ENCODE measurements at regions not wholly inside any gene's neighbourhood (a gene's known extent, or its start where the extent isn't known, plus 50 kb on each side); places are given as distances from the start of the nearest gene placed in this dataset.
"Not testable (repeated sequence)": the region's sequence is repeated elsewhere in the genome, so short reads cannot be mapped to it uniquely, and the experiment has no call there.

DNA sequence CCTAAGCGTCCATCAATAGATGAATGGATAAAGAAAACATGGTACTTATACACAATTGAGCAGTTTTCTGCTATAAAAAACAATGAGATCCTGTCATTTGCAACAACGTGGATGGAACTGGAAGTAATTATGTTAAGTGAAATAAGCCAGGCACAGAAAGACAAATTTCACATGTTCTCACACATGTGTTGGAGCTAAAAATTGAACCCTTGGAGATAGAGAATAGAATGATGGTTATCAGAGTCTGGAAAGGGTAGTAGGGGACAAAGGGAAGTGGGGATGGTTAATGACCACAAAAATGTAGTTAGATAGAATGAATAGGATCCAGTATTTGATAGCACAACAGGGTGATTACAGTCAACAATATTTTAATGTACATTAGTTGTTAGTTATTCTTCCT is 1033.5 kb downstream of the HACE1 start:
- in situ Hi-C loops (cut with HindIII; ENCODE audit: low sequenced_read_pairs): no loop called here

DNA sequence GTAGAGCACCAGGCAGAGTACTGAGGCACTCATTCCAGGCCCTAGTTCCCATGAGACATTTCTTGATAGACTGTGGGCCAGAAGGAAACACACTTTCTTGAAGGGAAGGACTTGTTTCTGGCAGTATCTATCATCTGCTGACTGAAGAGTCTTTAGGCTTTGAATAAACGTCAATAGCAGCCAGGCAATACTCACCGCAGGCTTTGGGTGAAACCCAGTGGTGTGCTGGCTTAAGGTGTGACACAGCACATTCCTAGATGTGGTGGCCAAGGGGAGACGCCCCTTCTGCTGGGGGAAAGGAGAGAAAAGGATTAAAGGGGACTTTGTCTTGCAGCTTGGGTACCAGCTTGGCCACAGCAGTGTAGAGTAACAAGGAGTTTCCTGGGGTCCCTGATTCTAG is 1039.6 kb downstream of the HACE1 start:
- in situ Hi-C loops (cut with HindIII; ENCODE audit: low sequenced_read_pairs): no loop called here

DNA sequence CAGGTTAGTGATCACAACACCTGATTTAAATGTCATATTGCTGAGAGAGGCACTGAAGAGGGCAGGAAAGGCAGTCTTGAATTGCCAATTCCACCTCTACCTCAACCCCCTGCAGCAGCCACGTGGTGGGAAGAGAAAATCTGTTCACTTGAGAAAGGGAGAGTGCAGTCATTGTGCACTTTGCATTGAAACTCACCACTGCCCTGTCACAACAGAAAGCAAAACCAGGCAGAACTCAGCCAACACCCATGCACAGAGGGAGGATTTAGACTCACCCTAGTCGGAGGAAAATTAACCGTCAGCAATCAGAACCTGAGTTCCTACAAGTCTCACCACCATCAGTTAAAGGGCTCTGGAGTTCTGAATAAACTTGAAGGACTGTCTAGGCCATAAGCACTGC is 1040.2 kb downstream of the HACE1 start:
- in situ Hi-C loops (cut with HindIII; ENCODE audit: low sequenced_read_pairs): no loop called here

DNA sequence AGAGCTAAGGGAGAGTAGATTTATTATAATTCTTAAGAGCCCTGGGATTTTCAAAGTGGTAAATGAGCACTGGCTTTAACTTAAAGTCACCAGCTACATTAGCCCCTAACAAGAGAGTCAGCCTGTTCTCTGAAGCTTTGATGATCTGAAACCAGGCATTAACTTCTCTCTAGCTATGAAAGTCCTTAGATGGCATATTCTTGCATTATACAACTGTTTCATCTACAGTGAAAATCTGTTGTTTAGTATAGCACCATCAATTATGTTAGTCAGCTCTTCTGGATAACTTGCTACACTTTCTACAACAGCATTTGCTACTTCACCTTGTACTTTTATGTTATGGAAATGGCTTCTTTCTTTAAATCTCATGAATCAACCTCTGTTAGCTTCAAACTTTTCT is 1046.7 kb downstream of the HACE1 start:
- in situ Hi-C loops (cut with HindIII; ENCODE audit: low sequenced_read_pairs): no loop called here

DNA sequence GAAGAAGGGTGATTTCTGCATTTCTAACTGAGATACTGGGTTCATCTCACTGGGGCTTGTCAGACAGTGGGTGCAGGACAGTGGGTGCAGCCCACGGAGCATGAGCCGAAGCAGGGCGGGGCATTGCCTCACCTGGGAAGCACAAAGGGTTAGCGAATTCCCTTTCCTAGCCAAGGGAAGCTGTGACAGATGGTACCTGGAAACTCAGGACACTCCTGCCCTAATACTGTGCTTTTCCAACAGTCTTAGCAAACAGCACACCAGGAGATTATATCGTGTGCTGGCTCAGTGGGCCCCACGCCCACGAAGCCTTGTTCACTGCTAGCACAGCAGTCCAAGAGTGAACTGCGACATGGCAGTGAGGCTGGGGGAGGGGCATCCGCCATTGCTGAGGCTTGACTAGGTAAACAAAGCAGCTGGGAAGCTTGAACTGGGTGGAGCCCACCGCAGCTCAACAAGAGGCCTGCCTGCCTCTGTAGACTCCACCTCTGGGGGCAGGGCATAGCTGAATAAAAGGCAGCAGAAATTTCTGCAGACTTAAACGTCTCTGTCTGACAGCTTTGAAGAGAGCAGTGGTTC is 1057.7 kb downstream of the HACE1 start:
- in situ Hi-C loops (cut with HindIII; ENCODE audit: low sequenced_read_pairs): not testable (repeated sequence)

DNA sequence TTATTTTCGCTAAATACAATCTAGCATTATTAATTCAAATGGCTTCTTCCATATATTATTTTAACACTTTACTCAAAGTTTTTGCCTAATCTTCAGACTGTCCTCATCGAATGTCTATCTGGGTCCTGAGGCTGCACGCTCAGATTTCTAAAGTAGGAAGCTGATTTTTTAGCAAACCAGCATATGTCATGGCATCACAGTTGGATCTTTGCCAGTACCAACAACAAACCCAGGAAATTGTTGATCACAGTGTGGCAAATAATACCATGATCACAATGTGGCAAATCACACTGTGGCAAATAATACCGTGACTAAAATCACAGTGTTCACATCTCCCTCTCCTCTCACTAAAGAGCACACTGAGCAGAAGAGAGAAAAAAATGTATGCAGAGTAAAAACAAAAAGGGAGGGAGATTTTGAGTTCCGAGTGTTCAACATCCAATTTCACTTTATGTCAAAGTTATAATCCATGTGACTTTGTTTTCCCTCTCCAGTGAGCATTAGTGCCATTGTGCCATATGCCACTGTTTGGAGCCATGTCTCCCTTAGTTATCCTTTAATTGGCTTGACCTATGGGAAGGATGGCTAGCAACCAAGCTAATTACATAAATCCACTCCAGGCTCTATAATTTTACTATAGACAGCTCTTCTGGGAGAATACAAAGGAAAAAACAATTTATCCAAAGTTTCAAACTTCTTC is 1059.6 kb downstream of the HACE1 start:
- in situ Hi-C loops (cut with HindIII; ENCODE audit: low sequenced_read_pairs): no loop called here

DNA sequence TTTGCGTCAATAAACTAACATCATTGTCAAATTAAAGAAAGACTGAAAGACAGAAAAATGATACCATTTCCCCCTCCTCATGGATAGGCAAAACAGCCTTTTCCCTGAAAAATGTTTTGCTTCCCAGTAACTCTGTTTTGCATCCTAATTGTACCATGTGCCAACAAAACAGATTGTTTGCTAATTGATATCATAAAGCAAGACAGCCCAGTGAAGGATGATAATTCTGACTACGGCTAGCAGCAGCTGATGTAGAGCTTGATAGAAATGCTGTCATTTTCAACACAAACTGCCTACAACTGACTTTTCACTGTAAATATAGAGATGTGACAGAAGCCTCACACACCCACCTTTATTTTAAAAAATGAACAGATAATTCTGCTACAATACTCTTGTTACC is 1061.6 kb downstream of the HACE1 start:
- in situ Hi-C loops (cut with HindIII; ENCODE audit: low sequenced_read_pairs): no loop called here

DNA sequence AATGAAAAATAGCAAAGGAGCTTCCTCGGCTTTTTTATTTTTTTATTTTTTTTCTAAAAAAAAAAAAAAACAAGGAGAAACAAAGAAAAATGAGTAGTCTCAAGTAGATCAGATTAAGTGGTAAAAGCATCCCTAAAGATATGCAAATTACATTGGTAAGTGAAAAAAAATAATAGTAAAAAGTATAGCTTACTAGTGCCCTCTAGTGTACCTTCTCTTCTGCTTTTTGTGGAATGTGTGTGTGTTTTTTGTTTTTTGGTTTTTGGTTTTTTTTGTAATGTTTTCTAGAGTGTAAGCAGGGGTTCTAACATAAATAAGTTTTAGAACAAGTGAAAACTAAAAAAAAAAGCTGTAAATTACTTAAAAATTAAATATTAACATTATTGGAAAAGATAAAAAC is 1062.0 kb downstream of the HACE1 start:
- in situ Hi-C loops (cut with HindIII; ENCODE audit: low sequenced_read_pairs): no loop called here

DNA sequence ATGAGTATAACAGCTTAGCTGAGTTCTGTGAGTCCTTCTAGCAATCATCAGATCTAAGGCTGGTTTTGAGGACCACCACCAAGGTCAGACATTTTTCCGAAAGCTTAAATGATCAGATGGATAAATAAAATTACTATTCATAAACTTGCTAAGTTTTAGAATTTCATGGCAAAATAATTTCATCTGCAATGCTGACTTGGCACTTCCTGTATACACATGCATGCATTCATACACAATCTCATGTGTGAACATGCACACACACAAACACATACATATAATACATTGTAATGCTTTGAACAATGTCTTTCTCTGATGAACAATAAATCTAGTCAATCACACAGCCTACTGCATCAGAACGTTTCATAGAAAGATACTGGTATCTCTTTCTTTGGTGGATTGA is 1068.3 kb downstream of the HACE1 start:
- in situ Hi-C loops (cut with HindIII; ENCODE audit: low sequenced_read_pairs): no loop called here

DNA sequence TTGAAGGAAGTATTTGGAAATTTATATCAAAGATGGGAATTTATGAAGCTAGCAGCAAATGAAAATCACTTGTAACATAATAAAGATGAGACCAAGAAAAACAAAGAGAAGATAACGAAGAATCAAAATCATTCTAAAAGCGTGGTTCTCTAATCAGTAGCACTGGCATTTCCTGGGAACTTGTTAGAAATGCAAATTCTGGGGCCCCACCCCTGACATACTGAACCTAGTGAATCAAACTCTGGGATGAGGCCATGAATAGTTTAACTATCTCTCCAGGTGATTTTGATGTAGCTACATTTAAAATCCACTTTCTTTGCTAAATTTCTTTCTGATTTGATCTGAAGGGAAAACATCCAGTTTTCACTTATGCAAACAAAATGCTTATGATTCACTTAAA is 1075.6 kb downstream of the HACE1 start:
- in situ Hi-C loops (cut with HindIII; ENCODE audit: low sequenced_read_pairs): no loop called here

DNA sequence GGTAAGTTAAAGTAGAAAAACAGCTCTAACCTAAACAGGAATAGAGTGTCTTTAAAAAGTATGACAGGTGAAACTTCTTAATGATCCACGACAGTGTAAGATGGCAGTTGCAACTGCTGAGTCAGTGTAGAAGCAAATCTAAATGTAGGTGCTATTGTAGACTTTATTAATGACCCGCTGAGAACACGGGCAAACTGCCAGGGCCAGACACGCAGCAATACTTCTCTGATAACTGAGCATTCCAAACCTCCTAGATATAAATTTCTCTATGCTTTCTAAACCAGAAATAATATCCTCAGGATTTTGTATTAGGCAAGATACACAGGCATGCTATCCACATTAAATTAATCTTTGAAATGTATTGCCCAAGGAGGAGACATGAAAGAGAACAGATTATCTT is 1076.4 kb downstream of the HACE1 start:
- in situ Hi-C loops (cut with HindIII; ENCODE audit: low sequenced_read_pairs): no loop called here

DNA sequence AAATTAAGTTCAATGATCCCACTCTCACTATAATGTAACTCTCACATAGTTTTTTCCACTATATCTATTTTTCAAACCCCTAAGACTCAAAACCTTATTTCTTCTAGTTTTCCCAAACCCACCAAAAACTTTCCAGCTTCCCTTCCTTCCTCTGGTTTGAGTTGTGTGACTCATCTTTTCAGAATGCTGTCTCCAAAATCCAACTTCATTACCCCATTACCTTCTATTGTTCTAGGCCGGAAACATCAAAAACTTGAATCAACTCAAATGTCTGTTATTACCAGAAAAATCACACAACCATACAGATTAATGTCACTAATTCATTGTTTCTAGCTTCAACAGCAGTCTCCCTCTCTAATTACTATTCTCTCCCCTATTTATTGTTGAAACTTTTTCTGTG is 1090.3 kb downstream of the HACE1 start:
- in situ Hi-C loops (cut with HindIII; ENCODE audit: low sequenced_read_pairs): no loop called here

DNA sequence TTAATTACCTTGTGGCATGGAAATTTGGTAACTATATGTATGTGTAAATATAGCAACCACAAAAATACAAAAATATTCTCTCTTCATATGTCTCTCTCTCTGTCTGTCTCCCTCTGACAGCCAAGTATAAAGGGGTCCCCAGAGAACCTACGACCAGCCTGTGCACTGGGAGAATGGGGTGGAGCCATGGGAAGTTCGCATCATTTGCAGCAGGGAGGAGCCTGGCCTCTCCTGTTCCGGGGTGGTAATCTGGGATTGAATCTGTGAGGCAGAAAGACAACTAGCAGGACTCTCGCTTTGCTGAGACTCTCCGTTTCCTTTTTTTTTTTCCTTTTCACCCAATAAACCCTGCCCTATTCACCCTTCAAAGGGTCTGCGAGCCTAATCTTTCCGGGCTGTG is 1109.1 kb downstream of the HACE1 start:
- in situ Hi-C loops (cut with HindIII; ENCODE audit: low sequenced_read_pairs): no loop called here

DNA sequence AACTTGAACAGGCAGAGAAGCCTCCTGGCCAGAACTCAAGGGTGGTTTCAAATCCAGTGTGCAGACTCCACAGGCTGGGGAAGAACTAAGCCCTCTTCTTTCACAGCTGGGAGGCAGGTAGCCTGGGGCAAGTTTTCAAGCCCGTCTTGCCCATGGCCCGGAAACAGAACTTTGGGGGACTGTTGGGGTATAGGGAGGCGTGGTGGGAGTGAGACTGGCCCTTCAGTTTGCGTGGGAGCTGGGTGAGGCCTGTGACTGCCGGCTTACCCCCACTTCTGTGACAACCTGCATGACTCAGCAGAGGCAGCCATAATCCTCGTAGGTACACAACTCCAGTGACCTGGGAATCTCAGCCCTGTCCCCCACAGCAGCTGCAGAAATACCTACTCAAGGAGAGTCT is 1125.7 kb downstream of the HACE1 start:
- in situ Hi-C loops (cut with HindIII; ENCODE audit: low sequenced_read_pairs): no loop called here

DNA sequence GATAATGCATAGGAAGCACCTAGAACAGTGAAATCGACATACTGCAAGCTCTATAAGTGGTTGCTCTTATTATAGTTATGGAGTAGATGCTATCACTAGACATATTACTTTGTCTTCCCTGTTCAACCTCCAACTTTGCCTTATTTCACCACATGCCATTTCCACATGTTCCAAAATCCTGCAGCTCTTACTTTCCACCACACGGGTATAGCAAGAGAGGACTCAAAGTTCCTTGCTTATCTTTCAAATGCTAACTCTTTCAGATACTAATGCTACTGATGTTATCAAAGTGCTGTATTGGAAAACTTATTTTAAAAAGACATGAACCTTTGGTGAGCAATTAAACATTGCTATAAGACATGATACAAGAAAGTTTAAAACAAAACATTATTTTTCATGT is 1130.1 kb downstream of the HACE1 start:
- in situ Hi-C loops (cut with HindIII; ENCODE audit: low sequenced_read_pairs): no loop called here

DNA sequence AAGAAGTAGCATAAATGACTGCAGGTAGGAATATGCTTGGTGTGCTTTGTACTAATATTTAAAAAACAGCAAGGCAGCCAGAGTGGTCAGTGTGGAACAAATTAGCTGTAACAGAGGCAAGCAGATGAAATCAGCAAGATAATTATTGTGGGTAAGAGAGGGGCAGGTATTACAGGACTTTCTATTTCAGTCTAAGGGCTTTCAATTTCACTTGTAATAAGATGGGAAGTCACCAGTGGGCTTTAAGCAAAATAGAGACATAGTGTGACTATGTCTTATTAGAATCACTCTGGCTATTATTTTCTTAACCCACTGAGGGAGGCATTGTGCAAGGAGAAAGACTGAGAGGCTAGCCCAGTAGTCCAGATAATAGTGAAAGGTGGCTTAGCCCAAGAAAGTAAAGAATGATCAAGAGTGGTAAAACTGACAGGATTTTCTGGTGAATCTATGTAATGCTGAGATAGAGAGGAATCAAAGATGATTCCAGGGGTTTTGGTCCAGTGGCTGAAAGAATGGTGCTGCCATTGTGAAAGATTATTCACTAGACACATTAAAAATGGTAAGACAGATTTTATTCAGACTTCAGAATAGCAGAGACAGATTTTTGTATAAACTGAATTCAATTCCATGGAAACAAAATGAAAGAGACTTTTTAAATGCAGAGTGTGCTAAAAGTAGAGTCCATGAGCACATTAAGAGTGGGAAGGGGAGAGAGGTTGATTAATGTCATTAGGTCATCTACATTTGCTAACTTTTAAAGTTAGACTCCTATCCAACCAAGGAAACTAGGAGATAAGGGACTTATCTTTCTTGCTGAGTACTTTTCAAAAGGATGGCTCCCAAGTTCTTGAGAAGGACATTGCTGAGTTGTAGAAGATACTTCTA is 1136.0 kb downstream of the HACE1 start:
- in situ Hi-C loops (cut with HindIII; ENCODE audit: low sequenced_read_pairs): no loop called here

DNA sequence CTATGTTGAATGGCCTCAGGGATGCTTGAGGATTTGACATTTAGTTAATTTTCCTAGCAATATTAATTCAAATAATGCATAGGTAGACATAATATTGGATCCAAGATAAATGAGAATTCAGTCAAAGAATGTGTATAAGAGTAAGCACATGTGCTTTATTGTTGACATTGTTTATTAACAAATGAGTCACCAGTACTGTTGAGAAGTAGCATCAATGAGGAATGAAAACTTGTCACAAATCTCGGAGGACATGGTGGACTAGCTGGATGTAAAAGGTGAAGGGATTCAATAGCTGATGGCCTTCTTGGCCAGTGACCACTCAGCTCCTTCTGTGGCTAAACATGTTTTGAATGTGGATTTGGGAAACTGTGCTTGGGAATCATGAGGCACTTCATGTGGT is 1137.0 kb downstream of the HACE1 start:
- in situ Hi-C loops (cut with HindIII; ENCODE audit: low sequenced_read_pairs): no loop called here

DNA sequence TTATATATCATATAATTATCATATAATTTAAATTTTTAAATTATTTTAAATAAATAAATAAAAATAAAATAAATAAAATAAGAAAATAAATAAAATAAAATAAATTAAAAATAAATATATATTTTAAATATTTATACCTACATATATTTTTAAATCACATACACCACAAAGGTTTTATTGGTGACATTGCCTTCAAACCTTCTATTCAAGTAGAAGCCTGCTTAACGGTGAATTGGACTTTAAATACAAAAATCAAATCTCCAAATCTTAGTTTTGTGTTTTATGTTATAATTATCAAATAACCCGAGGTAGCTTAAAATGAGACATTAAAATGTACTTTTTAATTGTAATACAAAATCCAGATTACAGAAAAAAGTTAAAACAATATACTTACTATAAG is 1137.8 kb downstream of the HACE1 start:
- in situ Hi-C loops (cut with HindIII; ENCODE audit: low sequenced_read_pairs): no loop called here

DNA sequence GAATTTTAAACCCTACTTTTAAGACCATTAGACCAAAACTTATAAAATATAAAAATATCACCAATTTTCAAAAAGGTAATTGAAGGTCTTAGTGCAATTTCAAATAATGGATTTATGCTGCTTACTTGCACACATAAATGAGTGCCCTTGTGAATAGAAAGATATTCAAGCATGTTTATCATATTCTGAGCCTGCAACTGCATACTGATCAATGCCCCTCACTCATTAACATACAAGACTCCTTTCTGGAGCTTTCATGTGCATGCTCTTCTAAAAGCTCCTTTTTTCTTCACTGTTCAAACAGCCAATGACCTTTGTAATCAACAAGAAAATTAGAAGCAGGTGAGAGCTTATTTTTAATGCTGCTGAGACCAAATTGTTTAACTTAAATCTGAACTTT is 1139.3 kb downstream of the HACE1 start:
- in situ Hi-C loops (cut with HindIII; ENCODE audit: low sequenced_read_pairs): no loop called here

DNA sequence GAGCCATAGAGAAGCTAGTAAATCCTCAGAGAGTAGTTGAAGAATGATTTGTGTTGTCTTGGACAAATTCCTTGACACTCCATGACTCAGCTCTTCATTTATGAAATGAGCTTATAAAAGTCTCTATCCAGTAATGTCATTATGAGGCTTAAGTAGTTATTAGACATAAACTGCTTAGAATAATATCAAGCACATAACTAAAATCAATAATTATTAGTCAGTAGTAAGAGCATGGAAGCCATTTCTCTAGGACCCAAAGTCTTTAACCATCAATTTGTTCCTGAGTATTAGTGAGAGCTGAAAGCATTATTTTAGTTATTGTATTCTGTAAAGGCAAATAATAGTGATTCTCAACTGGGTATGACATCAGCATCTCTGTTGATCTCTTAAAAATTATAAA is 1140.2 kb downstream of the HACE1 start:
- in situ Hi-C loops (cut with HindIII; ENCODE audit: low sequenced_read_pairs): no loop called here

DNA sequence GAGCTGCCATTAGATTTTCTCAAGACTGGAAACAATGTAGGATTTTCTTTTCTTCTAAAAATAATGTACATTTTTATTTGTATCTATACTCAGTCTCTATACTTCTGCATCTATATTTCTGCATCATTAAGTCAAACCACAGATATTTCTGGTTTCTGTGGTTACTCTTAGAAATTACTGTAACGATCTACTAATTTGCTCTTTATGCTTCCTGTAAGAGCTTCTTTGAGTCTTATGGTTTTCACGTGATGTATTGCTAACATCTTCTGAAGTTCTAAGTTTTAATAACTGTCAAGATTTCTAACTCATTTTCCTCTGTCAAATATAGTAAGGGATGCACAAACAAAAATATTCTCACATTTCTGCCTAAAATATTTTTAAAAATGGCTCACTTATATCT is 1144.5 kb downstream of the HACE1 start:
- in situ Hi-C loops (cut with HindIII; ENCODE audit: low sequenced_read_pairs): no loop called here

DNA sequence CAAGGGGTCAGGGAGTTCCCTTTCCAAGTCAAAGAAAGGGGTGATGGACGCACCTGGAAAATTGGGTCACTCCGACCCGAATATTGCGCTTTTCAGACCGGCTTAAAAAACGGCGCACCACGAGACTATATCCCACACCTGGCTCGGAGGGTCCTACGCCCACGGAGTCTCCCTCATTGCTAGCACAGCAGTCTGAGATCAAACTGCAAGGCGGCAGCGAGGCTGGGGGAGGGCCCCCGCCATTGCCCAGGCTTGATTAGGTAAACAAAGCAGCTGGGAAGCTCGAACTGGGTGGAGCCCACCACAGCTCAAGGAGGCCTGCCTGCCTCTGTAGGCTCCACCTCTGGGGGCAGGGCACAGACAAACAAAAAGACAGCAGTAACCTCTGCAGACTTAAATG is 1150.5 kb downstream of the HACE1 start:
- in situ Hi-C loops (cut with HindIII; ENCODE audit: low sequenced_read_pairs): not testable (repeated sequence)

Measured in DLD1 (cell line).